ENCODE measurements at regions not wholly inside any gene's neighbourhood (a gene's known extent, or its start where the extent isn't known, plus 50 kb on each side); places are given as distances from the start of the nearest gene placed in this dataset.

GRCh38 chr2:53312181-53312580 lies 455.4 kb upstream of the CHAC2 start:
- no peak for DNase-seq
- Histone ChIP-seq H3K4me1 (ENCODE audit: control insufficient read depth, insufficient read depth, low read length, poor library complexity, severe bottlenecking) (no peaks in the 10 kb centered on the region), H3K27ac (ENCODE audit: insufficient read depth, low read length, poor library complexity, severe bottlenecking) (no peak overlapping the region), H3K9me3 (ENCODE audit: control insufficient read depth, low read length) (no peaks in the 10 kb centered on the region), H3K4me3 (ENCODE audit: insufficient read depth, low read depth, low read length, poor library complexity, severe bottlenecking) (no peak overlapping the region), H3K36me3 (ENCODE audit: control insufficient read depth, insufficient read depth, low read length) (no peaks in the 10 kb centered on the region), H3K27me3 (replicated peaks; ENCODE audit: control insufficient read depth, insufficient read depth, low read length, poor library complexity, severe bottlenecking) (no peaks in the 10 kb centered on the region)

- no peaks in the 10 kb centered on the region for H3K4me1 ChIP-seq (ENCODE audit: control insufficient read depth, insufficient read depth, low read length, poor library complexity, severe bottlenecking)
- H3K36me3 ChIP-seq (ENCODE audit: control insufficient read depth, insufficient read depth, low read length): no peaks in the 10 kb centered on the region
- no peaks in the 10 kb centered on the region for H3K27me3 ChIP-seq (replicated peaks; ENCODE audit: control insufficient read depth, insufficient read depth, low read length, poor library complexity, severe bottlenecking)
- no peak for DNase-seq
- no peaks in the 10 kb centered on the region for H3K9me3 ChIP-seq (ENCODE audit: control insufficient read depth, low read length)
- no peak overlapping the region for H3K4me3 ChIP-seq (ENCODE audit: insufficient read depth, low read depth, low read length, poor library complexity, severe bottlenecking)
- H3K27ac ChIP-seq (ENCODE audit: insufficient read depth, low read length, poor library complexity, severe bottlenecking): no peak overlapping the region
Measured at GRCh38 chr2:53303012-53303578, 464.5 kb upstream of the CHAC2 start.

GRCh38 chr2:53302455-53302854 lies 465.1 kb upstream of the CHAC2 start:
- no peaks in the 10 kb centered on the region for H3K9me3 ChIP-seq (ENCODE audit: control insufficient read depth, low read length)
- H3K36me3 ChIP-seq (ENCODE audit: control insufficient read depth, insufficient read depth, low read length): no peaks in the 10 kb centered on the region
- H3K27ac ChIP-seq (ENCODE audit: insufficient read depth, low read length, poor library complexity, severe bottlenecking): no peak overlapping the region
- no peak for DNase-seq
- no peaks in the 10 kb centered on the region for H3K4me1 ChIP-seq (ENCODE audit: control insufficient read depth, insufficient read depth, low read length, poor library complexity, severe bottlenecking)
- H3K27me3 ChIP-seq (replicated peaks; ENCODE audit: control insufficient read depth, insufficient read depth, low read length, poor library complexity, severe bottlenecking): no peaks in the 10 kb centered on the region
- H3K4me3 ChIP-seq (ENCODE audit: insufficient read depth, low read depth, low read length, poor library complexity, severe bottlenecking): no peak overlapping the region

- H3K36me3 ChIP-seq (ENCODE audit: control insufficient read depth, insufficient read depth, low read length): no peaks in the 10 kb centered on the region
Measured at GRCh38 chr2:53289309-53290006, 478.1 kb upstream of the CHAC2 start.

GRCh38 chr2:53286345-53286744 lies 481.3 kb upstream of the CHAC2 start:
- H3K27ac ChIP-seq (ENCODE audit: insufficient read depth, low read length, poor library complexity, severe bottlenecking): no peak overlapping the region

More at GRCh38 chr2:53289309-53290006, 478.1 kb upstream of the CHAC2 start:
- no peak for DNase-seq
- Histone ChIP-seq H3K27ac (ENCODE audit: insufficient read depth, low read length, poor library complexity, severe bottlenecking) (no peak overlapping the region), H3K9me3 (ENCODE audit: control insufficient read depth, low read length) (no peaks in the 10 kb centered on the region), H3K27me3 (replicated peaks; ENCODE audit: control insufficient read depth, insufficient read depth, low read length, poor library complexity, severe bottlenecking) (no peaks in the 10 kb centered on the region), H3K4me3 (ENCODE audit: insufficient read depth, low read depth, low read length, poor library complexity, severe bottlenecking) (no peak overlapping the region), H3K4me1 (ENCODE audit: control insufficient read depth, insufficient read depth, low read length, poor library complexity, severe bottlenecking) (no peaks in the 10 kb centered on the region)

GRCh38 chr2:53275743-53276142 lies 491.9 kb upstream of the CHAC2 start:
- no peak overlapping the region for H3K27ac ChIP-seq (ENCODE audit: insufficient read depth, low read length, poor library complexity, severe bottlenecking)
- DNase-seq: no peak

More at GRCh38 chr2:53286345-53286744, 481.3 kb upstream of the CHAC2 start:
- no peaks in the 10 kb centered on the region for H3K36me3 ChIP-seq (ENCODE audit: control insufficient read depth, insufficient read depth, low read length)
- no peaks in the 10 kb centered on the region for H3K4me1 ChIP-seq (ENCODE audit: control insufficient read depth, insufficient read depth, low read length, poor library complexity, severe bottlenecking)
- H3K9me3 ChIP-seq (ENCODE audit: control insufficient read depth, low read length): no peaks in the 10 kb centered on the region
- DNase-seq: no peak
- no peaks in the 10 kb centered on the region for H3K27me3 ChIP-seq (replicated peaks; ENCODE audit: control insufficient read depth, insufficient read depth, low read length, poor library complexity, severe bottlenecking)
- H3K4me3 ChIP-seq (ENCODE audit: insufficient read depth, low read depth, low read length, poor library complexity, severe bottlenecking): no peak overlapping the region

GRCh38 chr2:53268626-53269025 lies 499.0 kb upstream of the CHAC2 start:
- Histone ChIP-seq H3K9me3 (ENCODE audit: control insufficient read depth, low read length) (no peaks in the 10 kb centered on the region), H3K4me3 (ENCODE audit: insufficient read depth, low read depth, low read length, poor library complexity, severe bottlenecking) (no peak overlapping the region), H3K36me3 (ENCODE audit: control insufficient read depth, insufficient read depth, low read length) (no peaks in the 10 kb centered on the region), H3K27ac (ENCODE audit: insufficient read depth, low read length, poor library complexity, severe bottlenecking) (no peak overlapping the region), H3K27me3 (replicated peaks; ENCODE audit: control insufficient read depth, insufficient read depth, low read length, poor library complexity, severe bottlenecking) (no peaks in the 10 kb centered on the region), H3K4me1 (ENCODE audit: control insufficient read depth, insufficient read depth, low read length, poor library complexity, severe bottlenecking) (no peaks in the 10 kb centered on the region)
- no peak for DNase-seq

More at GRCh38 chr2:53275743-53276142, 491.9 kb upstream of the CHAC2 start:
- no peaks in the 10 kb centered on the region for H3K36me3 ChIP-seq (ENCODE audit: control insufficient read depth, insufficient read depth, low read length)
- no peaks in the 10 kb centered on the region for H3K9me3 ChIP-seq (ENCODE audit: control insufficient read depth, low read length)
- H3K4me3 ChIP-seq (ENCODE audit: insufficient read depth, low read depth, low read length, poor library complexity, severe bottlenecking): no peak overlapping the region
- H3K27me3 ChIP-seq (replicated peaks; ENCODE audit: control insufficient read depth, insufficient read depth, low read length, poor library complexity, severe bottlenecking): no peaks in the 10 kb centered on the region
- H3K4me1 ChIP-seq (ENCODE audit: control insufficient read depth, insufficient read depth, low read length, poor library complexity, severe bottlenecking): no peaks in the 10 kb centered on the region

GRCh38 chr2:53268086-53268485 lies 499.5 kb upstream of the CHAC2 start:
- H3K9me3 ChIP-seq (ENCODE audit: control insufficient read depth, low read length): no peaks in the 10 kb centered on the region

GRCh38 chr2:53265544-53266299 lies 501.9 kb upstream of the CHAC2 start:
- no peaks in the 10 kb centered on the region for H3K9me3 ChIP-seq (ENCODE audit: control insufficient read depth, low read length)
- no peaks in the 10 kb centered on the region for H3K4me1 ChIP-seq (ENCODE audit: control insufficient read depth, insufficient read depth, low read length, poor library complexity, severe bottlenecking)
- no peaks in the 10 kb centered on the region for H3K36me3 ChIP-seq (ENCODE audit: control insufficient read depth, insufficient read depth, low read length)
- no peak for DNase-seq
- H3K4me3 ChIP-seq (ENCODE audit: insufficient read depth, low read depth, low read length, poor library complexity, severe bottlenecking): no peak overlapping the region
- no peaks in the 10 kb centered on the region for H3K27me3 ChIP-seq (replicated peaks; ENCODE audit: control insufficient read depth, insufficient read depth, low read length, poor library complexity, severe bottlenecking)
- no peak overlapping the region for H3K27ac ChIP-seq (ENCODE audit: insufficient read depth, low read length, poor library complexity, severe bottlenecking)

More at GRCh38 chr2:53268086-53268485, 499.5 kb upstream of the CHAC2 start:
- Histone ChIP-seq H3K36me3 (ENCODE audit: control insufficient read depth, insufficient read depth, low read length) (no peaks in the 10 kb centered on the region), H3K4me3 (ENCODE audit: insufficient read depth, low read depth, low read length, poor library complexity, severe bottlenecking) (no peak overlapping the region), H3K27me3 (replicated peaks; ENCODE audit: control insufficient read depth, insufficient read depth, low read length, poor library complexity, severe bottlenecking) (no peaks in the 10 kb centered on the region), H3K27ac (ENCODE audit: insufficient read depth, low read length, poor library complexity, severe bottlenecking) (no peak overlapping the region), H3K4me1 (ENCODE audit: control insufficient read depth, insufficient read depth, low read length, poor library complexity, severe bottlenecking) (no peaks in the 10 kb centered on the region)
- no peak for DNase-seq

- H3K36me3 ChIP-seq (ENCODE audit: control insufficient read depth, insufficient read depth, low read length): no peaks in the 10 kb centered on the region
- H3K4me3 ChIP-seq (ENCODE audit: insufficient read depth, low read depth, low read length, poor library complexity, severe bottlenecking): no peak overlapping the region
- H3K9me3 ChIP-seq (ENCODE audit: control insufficient read depth, low read length): no peaks in the 10 kb centered on the region
- H3K27ac ChIP-seq (ENCODE audit: insufficient read depth, low read length, poor library complexity, severe bottlenecking): no peak overlapping the region
- DNase-seq: no peak
- H3K27me3 ChIP-seq (replicated peaks; ENCODE audit: control insufficient read depth, insufficient read depth, low read length, poor library complexity, severe bottlenecking): no peaks in the 10 kb centered on the region
- H3K4me1 ChIP-seq (ENCODE audit: control insufficient read depth, insufficient read depth, low read length, poor library complexity, severe bottlenecking): no peaks in the 10 kb centered on the region
Measured at GRCh38 chr2:53260568-53260967, 507.0 kb upstream of the CHAC2 start.

Data from effector memory CD4-positive, alpha-beta T cell (primary cell).